Gastrocnemius medialis (tissue), 4 donors: ENCODE measurements at regions not wholly inside any gene's neighbourhood (a gene's known extent, or its start where the extent isn't known, plus 50 kb on each side); places are given as distances from the start of the nearest gene placed in this dataset.

Source experiments
- CTCF ChIP-seq, 5 experiments: fragments of 450-650 bp in 3 of 5; fragments of 200-600 bp in 2 of 5; sonication (generic) in 2 of 5; IDR thresholded peaks in 4 of 5; conservative IDR thresholded peaks in 1 of 5; 1 replicate in 4 of 5; 2 replicates in 1 of 5; pipeline ENCODE4 v1.5.1; 2016 to 2019; ENCODE audit warnings: antibody characterized with exemption in 5 of 5, mild to moderate bottlenecking in 3 of 5, moderate library complexity in 3 of 5
- POLR2A ChIP-seq, 2 donors: fragments of 450-650 bp; IDR thresholded peaks; one replicate each; pipeline ENCODE4 v1.6.1; 2017; ENCODE audit warnings: antibody characterized with exemption in 2 of 2, mild to moderate bottlenecking in 2 of 2, moderate library complexity in 2 of 2

- TF ChIP-seq CTCF (IDR thresholded peaks at IDR 0.05 in 4 of 5, conservative IDR thresholded peaks at IDR 0.05 in 1 of 5) = no peak
- no peak for TF ChIP-seq POLR2A (IDR thresholded peaks at IDR 0.05)
Observed at GRCh38 chr14:66045572-66046021, 440.6 kb upstream of the CCDC196 start.
